Umbilical cord (tissue), 1 donor: ENCODE measurements at regions not wholly inside any gene's neighbourhood (a gene's known extent, or its start where the extent isn't known, plus 50 kb on each side); places are given as distances from the start of the nearest gene placed in this dataset.

ENCODE experiments used
- DNase-seq: peaks from one replicate; pipeline ENCODE4 v3.0.0-alpha.2; 2015; ENCODE audit warnings: low spot score

DNA sequence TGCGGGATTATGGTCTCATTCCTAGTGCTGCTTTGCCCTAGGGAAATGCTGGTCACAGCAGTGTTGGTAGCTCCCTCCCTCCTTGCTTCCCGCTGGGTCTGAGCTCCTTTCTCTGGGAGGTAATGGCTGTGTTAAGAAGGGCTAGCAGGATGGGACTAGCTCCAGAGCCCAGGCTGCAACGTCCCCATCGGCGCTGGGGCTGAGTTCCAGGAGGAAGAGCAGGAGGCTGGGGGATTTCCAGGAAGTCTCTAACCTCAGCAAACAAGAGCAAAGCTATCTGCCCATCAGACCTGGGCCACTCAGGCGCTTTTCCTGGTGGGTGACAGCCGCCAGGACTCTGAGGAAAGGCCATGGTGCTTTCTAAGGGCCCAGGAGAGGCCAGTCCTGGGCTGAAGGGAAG, 174.2 kb downstream of the DLL1 start:
- DNase-seq, result no peak

DNA sequence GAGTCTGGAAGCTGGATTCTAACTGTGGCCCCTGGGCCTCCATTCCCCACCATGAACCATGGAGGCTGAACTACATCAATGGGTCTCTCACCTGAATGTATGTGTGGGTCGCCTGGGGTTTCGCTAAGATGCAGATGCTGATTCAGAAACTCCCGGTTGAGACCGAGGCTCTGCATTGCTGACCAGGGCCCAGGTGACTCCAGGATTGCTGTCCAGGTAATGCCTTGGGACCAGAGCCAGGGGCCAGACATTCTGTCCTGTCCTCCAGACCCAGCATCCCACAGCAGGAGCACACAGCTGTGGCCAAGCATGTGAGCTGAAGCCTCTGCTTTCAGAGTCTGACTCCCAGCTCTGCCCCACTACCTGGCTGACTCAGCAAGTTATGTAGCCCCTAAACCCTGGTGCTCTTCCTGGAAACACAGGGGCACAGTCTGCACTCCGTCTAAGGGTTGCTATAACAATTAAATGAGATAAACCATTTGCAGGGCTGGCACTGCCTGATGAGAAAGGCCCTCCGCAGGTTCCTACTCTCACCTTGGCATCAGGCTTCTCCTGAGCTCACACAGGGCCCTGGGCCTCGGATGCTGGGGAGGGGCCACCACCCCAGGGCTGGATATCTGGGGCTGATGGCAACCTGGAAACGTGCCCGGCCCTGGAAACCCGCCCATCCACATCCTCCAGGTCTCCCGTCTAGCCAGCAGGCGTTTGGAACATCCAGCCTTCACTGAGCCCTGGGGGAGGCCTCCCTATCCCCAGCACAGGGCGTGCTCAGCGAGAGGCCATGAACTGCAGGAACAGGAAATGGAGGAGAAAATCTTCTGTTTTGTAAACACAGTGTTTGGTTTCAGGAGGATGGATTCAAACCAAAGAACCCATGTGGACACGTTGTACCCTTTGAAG, 175.7 kb downstream of the DLL1 start:
- DNase-seq, result no peak

GRCh38 chr6:170114187-170114945, 176.5 kb downstream of the DLL1 start:
- no peak for DNase-seq

GRCh38 chr6:170113141-170113540, 177.7 kb downstream of the DLL1 start:
- no peak for DNase-seq

GRCh38 chr6:170112583-170112860, 178.4 kb downstream of the DLL1 start:
- DNase-seq, result no peak

DNA sequence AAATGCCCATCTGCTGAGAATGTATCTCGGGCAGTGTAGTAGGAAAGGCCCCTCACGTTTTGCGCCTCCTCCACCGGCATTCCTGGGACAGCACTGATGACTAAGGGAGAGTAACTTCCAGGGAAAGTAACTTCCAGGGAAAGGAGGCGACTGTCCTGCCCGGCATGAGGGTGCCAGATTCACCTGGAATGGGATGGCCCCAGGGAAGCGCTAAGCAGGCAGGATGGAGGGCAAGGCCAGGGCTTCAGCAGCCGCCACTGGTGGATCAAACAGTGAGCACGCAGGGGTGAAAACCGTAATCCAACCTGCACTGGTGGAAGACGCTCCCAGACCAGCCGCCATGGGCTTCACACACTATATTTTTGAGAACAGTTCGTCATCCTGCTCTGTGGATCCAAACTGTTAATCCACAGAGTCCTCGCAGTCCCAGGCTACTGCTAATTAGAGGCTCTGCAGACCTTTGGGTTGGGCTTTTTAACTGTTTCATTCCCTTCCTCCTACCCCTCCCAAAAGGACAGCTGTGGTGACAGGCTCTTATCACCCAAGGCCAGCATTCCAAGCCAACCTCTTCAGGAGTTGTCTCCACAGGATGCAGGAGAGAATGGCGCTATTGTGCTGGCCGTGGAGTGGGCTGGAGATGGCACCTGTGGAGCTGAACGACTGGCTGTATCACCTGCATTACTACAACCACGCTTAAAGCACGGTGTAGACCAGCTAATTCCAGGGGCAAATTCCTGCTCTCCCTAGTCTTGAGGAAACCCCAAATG, 178.9 kb downstream of the DLL1 start:
- no peak for DNase-seq

- no peak for DNase-seq
These were observed 179.7 kb downstream of the DLL1 start for GRCh38 chr6:170111141-170111664.

GRCh38 chr6:170110201-170111140, 180.4 kb downstream of the DLL1 start:
- no peak for DNase-seq

DNA sequence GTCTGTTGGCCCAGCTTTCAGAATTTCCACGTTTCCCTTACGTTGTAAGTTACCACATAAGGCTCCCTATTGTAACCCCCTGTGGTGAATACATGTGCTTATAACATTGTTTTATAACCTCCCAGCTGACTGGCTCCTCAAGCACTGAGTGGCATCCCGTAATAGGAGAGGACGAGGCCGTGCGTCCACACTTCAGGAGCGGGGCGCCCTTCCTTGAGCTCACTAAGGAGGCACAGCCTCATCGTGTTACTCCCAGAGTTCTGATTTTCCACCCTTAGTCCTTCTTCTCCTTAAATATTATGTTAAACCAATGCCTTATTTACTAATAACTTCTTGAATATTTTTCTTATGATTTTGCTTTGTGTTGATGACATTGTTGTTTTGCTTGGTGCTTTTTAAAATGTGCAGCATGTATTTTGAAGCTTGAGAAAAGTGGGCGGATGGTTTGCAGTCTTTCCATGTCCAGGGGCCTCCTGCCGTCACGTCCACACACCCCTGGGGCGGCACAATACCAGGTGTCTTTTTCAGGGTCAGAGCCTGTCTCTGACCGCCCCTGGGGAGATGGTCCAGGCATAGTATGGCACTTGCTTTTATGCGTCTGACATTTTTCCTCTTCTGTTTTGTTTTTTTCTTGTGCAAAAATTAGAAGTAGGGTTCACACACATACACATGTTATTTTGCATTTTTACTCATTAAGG, 181.8 kb downstream of the DLL1 start:
- DNase-seq, result no peak

DNA sequence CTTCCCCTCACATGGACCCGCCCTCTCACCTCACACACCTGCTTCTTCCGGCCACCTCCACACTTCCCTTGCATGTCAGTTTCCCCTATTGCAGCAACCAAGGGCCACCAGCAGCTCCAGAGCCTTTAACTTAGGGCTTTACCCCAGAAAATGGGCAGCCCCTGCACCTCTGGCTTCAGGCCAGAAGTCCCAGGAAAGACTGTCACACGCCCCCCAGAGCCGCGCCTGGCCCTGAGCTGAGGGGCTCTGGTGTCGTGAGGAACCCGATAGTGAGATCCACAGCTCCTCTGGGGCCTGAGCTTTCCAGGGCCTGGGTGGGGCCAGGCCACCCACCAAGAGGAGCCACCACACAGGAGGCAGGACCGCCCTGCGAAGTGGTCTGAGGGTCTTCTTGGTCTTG, 182.4 kb downstream of the DLL1 start:
- DNase-seq, result no peak

- no peak for DNase-seq
These were observed 183.2 kb downstream of the DLL1 start for GRCh38 chr6:170107606-170108222.

DNA sequence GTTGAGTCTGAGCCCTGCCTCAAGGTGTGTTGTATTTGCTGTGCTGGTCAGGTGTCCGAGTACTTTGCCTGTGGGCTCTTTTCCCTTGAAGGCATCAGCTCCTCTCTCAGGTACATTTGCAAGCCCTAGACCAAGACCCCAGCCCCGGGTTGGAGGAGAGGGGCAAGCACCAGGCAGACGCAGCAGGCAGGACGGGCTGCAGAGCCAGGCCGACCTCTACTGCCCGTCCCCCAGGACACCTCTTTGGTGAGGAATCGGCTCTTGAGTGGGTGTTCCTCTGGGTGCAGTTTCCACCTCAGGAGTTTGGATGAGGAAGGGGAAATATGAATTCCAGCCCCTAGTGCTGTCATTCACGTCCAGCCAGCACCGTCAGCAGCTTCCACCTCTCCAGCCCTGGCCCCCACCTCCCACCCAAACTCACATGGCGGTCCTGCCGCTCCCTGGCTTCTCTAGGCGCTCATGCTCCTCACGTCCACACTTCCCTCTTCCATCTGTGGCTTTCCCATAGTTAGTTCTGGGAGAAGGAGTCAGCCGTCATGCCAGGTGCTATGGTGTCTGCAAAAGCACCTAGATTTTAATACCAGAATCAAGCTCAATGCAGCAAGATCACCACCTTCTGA, 183.9 kb downstream of the DLL1 start:
- no peak for DNase-seq

GRCh38 chr6:170102582-170103481, 188.0 kb downstream of the DLL1 start:
- DNase-seq, result no peak

DNA sequence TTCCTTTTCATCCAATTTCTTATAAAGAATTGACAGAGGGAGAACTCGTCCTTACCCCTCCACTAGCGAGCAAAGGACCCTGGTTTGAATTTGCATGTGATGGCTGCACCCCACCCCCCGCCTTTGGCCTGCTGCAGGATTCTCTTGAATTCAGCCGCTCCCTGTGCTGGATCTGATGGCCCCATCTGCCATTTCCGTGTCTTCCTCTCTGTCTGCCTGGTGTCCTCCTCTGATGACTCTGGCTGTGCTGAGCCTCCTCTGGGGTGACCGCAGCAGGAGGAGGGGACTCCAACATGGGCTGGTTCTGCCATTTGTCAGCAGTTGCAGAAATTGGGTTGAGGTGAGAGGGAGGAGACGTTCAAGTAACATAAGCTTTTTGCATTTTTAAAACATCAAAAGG, 188.8 kb downstream of the DLL1 start:
- DNase-seq, result no peak

DNA sequence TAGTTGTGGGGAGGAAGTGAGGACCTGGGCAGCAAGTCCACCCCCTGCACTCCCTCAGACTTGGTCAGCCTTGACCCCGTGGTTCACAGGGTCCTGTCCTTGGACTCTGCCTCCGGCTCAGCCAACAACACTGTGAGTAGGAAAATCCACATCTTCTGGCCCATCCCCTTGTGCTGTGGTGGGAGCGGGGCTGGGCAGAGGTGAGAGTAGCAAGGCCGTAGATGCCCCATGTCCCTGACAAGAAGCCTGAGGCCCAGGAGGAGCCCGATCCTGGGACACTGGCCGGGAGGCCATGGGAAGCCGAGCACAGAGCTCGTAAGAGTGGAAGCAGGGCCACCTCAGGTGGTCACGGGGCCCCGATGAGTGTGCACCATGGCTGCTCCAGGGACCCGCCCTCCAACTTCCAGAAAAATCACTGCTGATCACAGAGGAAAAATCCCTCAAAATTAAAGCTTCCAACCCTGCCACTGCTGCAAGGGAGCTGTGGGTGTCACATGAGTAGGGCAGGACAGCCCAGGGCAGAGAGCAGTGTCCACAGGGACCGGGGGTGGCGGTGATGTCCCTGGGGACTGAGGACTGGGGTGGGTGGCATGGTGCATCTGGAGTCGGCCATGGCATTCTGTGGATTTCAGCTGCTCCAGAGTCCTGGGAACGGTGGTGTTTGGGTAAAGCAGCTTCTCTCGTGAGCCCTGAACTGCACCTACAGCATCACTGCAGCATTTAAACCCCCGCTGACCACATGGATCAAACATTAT, 189.4 kb downstream of the DLL1 start:
- DNase-seq, result no peak

DNA sequence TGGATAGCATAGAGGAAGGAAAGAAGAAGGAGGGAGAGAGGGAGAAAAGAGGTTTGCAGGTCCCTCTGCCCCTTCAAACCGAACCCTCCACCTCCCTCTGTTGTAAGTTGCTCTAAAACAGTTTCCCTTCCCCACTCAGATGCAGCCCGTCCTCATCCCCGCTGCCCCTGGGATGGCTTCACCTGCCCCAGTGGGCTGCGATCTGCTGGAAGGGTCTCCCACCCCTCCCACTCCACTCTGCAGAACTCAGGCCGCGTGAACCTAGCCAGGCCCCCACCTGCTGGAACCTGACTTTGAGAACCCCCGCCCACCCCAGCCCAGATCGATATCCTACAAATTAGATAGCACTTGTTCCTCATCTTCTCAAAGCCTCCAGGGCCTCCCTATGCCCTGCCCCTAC, 190.8 kb downstream of the DLL1 start:
- no peak for DNase-seq

DNA sequence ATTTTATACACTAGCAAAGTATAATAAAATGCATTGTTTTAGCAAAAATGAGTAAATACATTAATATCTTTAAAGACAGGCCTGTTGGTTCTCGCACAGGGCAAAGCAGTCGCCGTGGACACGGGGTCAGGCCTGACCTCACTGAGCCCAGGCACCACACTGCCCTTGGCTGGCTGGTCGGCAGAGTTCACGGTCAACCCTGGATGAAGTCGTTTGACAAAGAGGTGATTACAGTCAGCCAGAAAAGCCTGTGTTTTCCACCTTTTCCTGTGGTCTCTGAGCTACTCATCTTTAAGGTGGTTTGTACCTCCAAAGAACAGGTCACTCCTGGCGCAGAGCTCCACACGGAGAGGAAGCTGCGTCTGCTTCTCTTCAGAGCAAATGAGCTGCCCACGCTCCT, 191.5 kb downstream of the DLL1 start:
- DNase-seq, result no peak
